ENCODE measurements at regions not wholly inside any gene's neighbourhood (a gene's known extent, or its start where the extent isn't known, plus 50 kb on each side); places are given as distances from the start of the nearest gene placed in this dataset.

- WGBS (ENCODE audit: insufficient coverage): 54% methylated on average over 3 of the region's 4 CpGs
- no peaks in the 10 kb centered on the region for H3K4me1 ChIP-seq (ENCODE audit: control insufficient read depth, insufficient read depth, low read length)
- H3K9me3 ChIP-seq (replicated peaks; ENCODE audit: control insufficient read depth, low read depth, low read length): no peaks in the 10 kb centered on the region
- H3K27me3 ChIP-seq (ENCODE audit: control insufficient read depth, insufficient read depth, low read length): no peaks in the 10 kb centered on the region
- H3K4me3 ChIP-seq (ENCODE audit: low read length): no peak overlapping the region
- H3K27ac ChIP-seq (ENCODE audit: low read length): no peak overlapping the region
- no peaks in the 10 kb centered on the region for H3K36me3 ChIP-seq (ENCODE audit: control insufficient read depth, insufficient read depth, low read length)
- DNase-seq: no peak
Observed at GRCh38 chr3:63179862-63180522, 98.1 kb upstream of the SYNPR start.

- H3K4me3 ChIP-seq (ENCODE audit: low read length): no peak overlapping the region
- WGBS (ENCODE audit: insufficient coverage): no CpG with 5 or more reads among the region's 3 CpGs
- H3K36me3 ChIP-seq (ENCODE audit: control insufficient read depth, insufficient read depth, low read length): no peaks in the 10 kb centered on the region
- H3K4me1 ChIP-seq (ENCODE audit: control insufficient read depth, insufficient read depth, low read length): no peaks in the 10 kb centered on the region
- no peaks in the 10 kb centered on the region for H3K9me3 ChIP-seq (replicated peaks; ENCODE audit: control insufficient read depth, low read depth, low read length)
- H3K27me3 ChIP-seq (ENCODE audit: control insufficient read depth, insufficient read depth, low read length): no peaks in the 10 kb centered on the region
- H3K27ac ChIP-seq (ENCODE audit: low read length): no peak overlapping the region
- no peak for DNase-seq
Observed at GRCh38 chr3:63192248-63192647, 85.9 kb upstream of the SYNPR start.

- no CpG with 5 or more reads among the region's 3 CpGs for WGBS (ENCODE audit: insufficient coverage)
- DNase-seq: peak; percentile 44
- Histone ChIP-seq H3K36me3 (ENCODE audit: control insufficient read depth, insufficient read depth, low read length) (no peaks in the 10 kb centered on the region), H3K27ac (ENCODE audit: low read length) (no peak overlapping the region), H3K4me3 (ENCODE audit: low read length) (no peak overlapping the region), H3K27me3 (ENCODE audit: control insufficient read depth, insufficient read depth, low read length) (no peaks in the 10 kb centered on the region), H3K9me3 (replicated peaks; ENCODE audit: control insufficient read depth, low read depth, low read length) (no peaks in the 10 kb centered on the region), H3K4me1 (ENCODE audit: control insufficient read depth, insufficient read depth, low read length) (no peaks in the 10 kb centered on the region)
Observed at GRCh38 chr3:63193647-63194046, 84.5 kb upstream of the SYNPR start.

GRCh38 chr3:63199606-63200005 lies 78.5 kb upstream of the SYNPR start:
- Histone ChIP-seq H3K9me3 (replicated peaks; ENCODE audit: control insufficient read depth, low read depth, low read length) (no peaks in the 10 kb centered on the region), H3K4me3 (ENCODE audit: low read length) (no peak overlapping the region), H3K4me1 (ENCODE audit: control insufficient read depth, insufficient read depth, low read length) (no peaks in the 10 kb centered on the region), H3K36me3 (ENCODE audit: control insufficient read depth, insufficient read depth, low read length) (no peaks in the 10 kb centered on the region), H3K27me3 (ENCODE audit: control insufficient read depth, insufficient read depth, low read length) (no peaks in the 10 kb centered on the region), H3K27ac (ENCODE audit: low read length) (no peak overlapping the region)
- DNase-seq: no peak
- no CpG with 5 or more reads among the region's 2 CpGs for WGBS (ENCODE audit: insufficient coverage)

- no peak overlapping the region for H3K27ac ChIP-seq (ENCODE audit: low read length)
- WGBS (ENCODE audit: insufficient coverage): no CpG with 5 or more reads among the region's 1 CpG
- no peak overlapping the region for H3K4me3 ChIP-seq (ENCODE audit: low read length)
- no peaks in the 10 kb centered on the region for H3K36me3 ChIP-seq (ENCODE audit: control insufficient read depth, insufficient read depth, low read length)
- H3K9me3 ChIP-seq (replicated peaks; ENCODE audit: control insufficient read depth, low read depth, low read length): no peaks in the 10 kb centered on the region
- DNase-seq: peak; percentile 1
- H3K4me1 ChIP-seq (ENCODE audit: control insufficient read depth, insufficient read depth, low read length): no peaks in the 10 kb centered on the region
- no peaks in the 10 kb centered on the region for H3K27me3 ChIP-seq (ENCODE audit: control insufficient read depth, insufficient read depth, low read length)
Observed at GRCh38 chr3:63202529-63202928, 75.6 kb upstream of the SYNPR start.

GRCh38 chr3:63207066-63207590 lies 71.0 kb upstream of the SYNPR start:
- DNase-seq: no peak
- no CpG with 5 or more reads among the region's 2 CpGs for WGBS (ENCODE audit: insufficient coverage)
- Histone ChIP-seq H3K4me3 (ENCODE audit: low read length) (no peak overlapping the region), H3K36me3 (ENCODE audit: control insufficient read depth, insufficient read depth, low read length) (no peaks in the 10 kb centered on the region), H3K4me1 (ENCODE audit: control insufficient read depth, insufficient read depth, low read length) (no peaks in the 10 kb centered on the region), H3K27me3 (ENCODE audit: control insufficient read depth, insufficient read depth, low read length) (no peaks in the 10 kb centered on the region), H3K9me3 (replicated peaks; ENCODE audit: control insufficient read depth, low read depth, low read length) (no peaks in the 10 kb centered on the region), H3K27ac (ENCODE audit: low read length) (no peak overlapping the region)

GRCh38 chr3:63228087-63228486 lies 50.0 kb upstream of the SYNPR start:
- no peak for DNase-seq
- H3K4me3 ChIP-seq (ENCODE audit: low read length): no peak overlapping the region
- no peaks in the 10 kb centered on the region for H3K36me3 ChIP-seq (ENCODE audit: control insufficient read depth, insufficient read depth, low read length)
- H3K4me1 ChIP-seq (ENCODE audit: control insufficient read depth, insufficient read depth, low read length): no peaks in the 10 kb centered on the region
- H3K27ac ChIP-seq (ENCODE audit: low read length): no peak overlapping the region
- 73% methylated on average over 1 of the region's 1 CpG for WGBS (ENCODE audit: insufficient coverage)
- H3K9me3 ChIP-seq (replicated peaks; ENCODE audit: control insufficient read depth, low read depth, low read length): no peaks in the 10 kb centered on the region
- no peaks in the 10 kb centered on the region for H3K27me3 ChIP-seq (ENCODE audit: control insufficient read depth, insufficient read depth, low read length)

All from muscle of leg (tissue), 3 donors.